Spinal cord (tissue), 9 donors: ENCODE measurements at regions not wholly inside any gene's neighbourhood (a gene's known extent, or its start where the extent isn't known, plus 50 kb on each side); places are given as distances from the start of the nearest gene placed in this dataset.

Source experiments
- DNase-seq, 6 donors: peaks; one replicate each; pipeline versions ENCODE4 v3.0.0 to v3.0.0-alpha.2; 2013 to 2015; ENCODE audit warnings: low spot score in 6 of 6, low read depth in 4 of 6
- H3K27ac ChIP-seq: one replicate; pipeline ENCODE4 v1.5.1; 2013; ENCODE audit warnings: low read depth, low read length, control low read depth
- H3K27me3 ChIP-seq: one replicate; pipeline ENCODE4 v1.6.1; 2013; ENCODE audit warnings: low read length; ENCODE audit not compliant: control insufficient read depth, insufficient read depth
- H3K36me3 ChIP-seq: one replicate; pipeline ENCODE4 v1.6.1; 2013; ENCODE audit warnings: low read length; ENCODE audit not compliant: control insufficient read depth, insufficient read depth
- H3K4me1 ChIP-seq: one replicate; pipeline ENCODE4 v1.6.1; 2013; ENCODE audit warnings: low read length; ENCODE audit not compliant: control insufficient read depth, insufficient read depth
- H3K4me3 ChIP-seq: one replicate; pipeline ENCODE4 v1.5.1; 2013; ENCODE audit warnings: low read depth, low read length, control low read depth
- H3K9me3 ChIP-seq: one replicate; pipeline ENCODE4 v1.6.1; 2013; ENCODE audit warnings: low read length; ENCODE audit not compliant: control insufficient read depth, insufficient read depth
- WGBS: methylation state at CpG from one replicate; pipeline ENCODE4 v1.1.5; 2013; ENCODE audit warnings: missing lambda C conversion rate; ENCODE audit not compliant: insufficient coverage; 5-methylcytosine and 5-hydroxymethylcytosine counted together
- donor health status: healthy.

DNA sequence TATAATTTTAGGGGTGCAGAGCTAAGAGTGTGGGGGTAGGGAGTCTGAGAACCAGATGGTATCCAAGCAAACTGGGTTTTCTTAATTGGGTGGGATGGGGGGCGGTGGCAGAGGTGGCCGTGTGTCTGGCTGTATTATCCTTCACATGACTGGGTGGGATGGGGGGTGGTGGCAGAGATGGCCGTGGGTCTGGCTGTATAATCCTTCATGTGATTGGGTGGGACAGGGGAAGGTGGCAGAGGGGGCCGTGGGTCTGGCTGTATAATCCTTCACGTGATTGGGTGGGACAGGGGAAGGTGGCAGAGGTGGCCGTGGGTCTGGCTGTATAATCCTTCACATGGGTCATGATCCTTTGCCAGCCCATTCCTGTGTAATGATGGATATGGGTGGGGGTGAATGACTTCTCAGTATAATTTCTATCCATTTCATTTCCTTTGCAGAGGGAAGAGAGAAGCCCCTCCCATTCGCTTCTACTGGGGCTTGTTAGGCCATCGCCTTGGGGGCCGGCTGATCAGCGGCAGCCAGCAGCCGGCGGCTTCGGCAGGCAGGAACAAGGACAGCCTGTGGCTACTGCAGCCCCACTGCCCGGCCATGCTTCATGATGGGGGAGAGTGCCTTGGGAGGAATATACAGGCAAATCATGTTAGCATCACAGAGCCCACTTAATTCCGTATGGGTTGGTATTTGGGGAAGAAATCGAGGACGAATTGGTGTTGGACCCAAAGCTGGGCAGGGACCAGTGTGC is 179.6 kb upstream of the MKI67 start:
- WGBS, result 78% methylated on average over 13 of the region's 17 CpGs
- no peaks in the 10 kb centered on the region for H3K27me3 ChIP-seq
- H3K4me3 ChIP-seq, result no peak overlapping the region
- no peaks in the 10 kb centered on the region for H3K9me3 ChIP-seq
- H3K36me3 ChIP-seq, result no peaks in the 10 kb centered on the region
- H3K27ac ChIP-seq, result no peak overlapping the region
- no peak for DNase-seq
- peaks cover 2% of the 10 kb centered on the region for H3K4me1 ChIP-seq

DNA sequence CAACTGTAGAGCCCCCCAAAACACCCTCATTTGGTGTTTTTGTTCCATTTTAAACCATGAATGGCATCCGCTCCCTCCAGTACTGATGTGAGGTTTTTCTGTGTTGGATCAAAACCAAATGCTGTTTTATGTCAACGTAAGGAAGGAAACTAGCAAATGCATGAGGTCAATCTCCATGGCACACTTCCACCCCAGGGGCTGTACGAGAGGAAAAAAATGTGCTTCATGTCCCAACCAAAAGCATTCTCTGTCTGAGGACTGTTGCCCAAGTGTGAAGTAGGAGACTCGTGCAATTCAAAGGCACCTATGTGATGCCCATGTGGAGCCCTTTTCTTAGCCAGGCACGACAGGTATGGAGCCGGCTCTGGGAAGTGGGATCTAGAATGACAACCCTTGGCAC is 180.3 kb upstream of the MKI67 start:
- DNase-seq, result no peak
- H3K36me3 ChIP-seq, result no peaks in the 10 kb centered on the region
- no peaks in the 10 kb centered on the region for H3K27me3 ChIP-seq
- peaks cover 8% of the 10 kb centered on the region for H3K4me1 ChIP-seq
- H3K4me3 ChIP-seq, result no peak overlapping the region
- no peaks in the 10 kb centered on the region for H3K9me3 ChIP-seq
- H3K27ac ChIP-seq, result no peak overlapping the region
- WGBS, result 89% methylated on average over 2 of the region's 6 CpGs

DNA sequence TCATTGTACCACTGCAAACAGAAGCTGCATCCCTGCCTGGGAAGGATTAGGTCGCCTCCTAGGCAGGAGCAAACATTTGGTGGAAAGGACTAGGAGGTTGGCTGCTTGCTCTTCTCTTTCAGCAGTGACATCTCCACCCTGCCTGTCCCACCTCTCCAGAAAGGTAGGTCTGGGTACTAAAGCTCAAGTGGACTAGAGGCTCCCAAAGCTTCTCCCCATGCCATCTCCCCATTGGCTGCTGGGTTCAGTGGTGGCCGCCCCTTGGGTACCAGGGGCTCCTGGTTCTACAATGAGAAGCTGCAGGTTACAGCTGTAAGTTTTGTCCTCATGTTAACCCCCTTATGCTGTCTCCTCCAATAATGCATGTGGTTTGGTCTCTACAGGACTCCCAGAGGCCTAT is 180.7 kb upstream of the MKI67 start:
- Histone ChIP-seq H3K27me3 (no peaks in the 10 kb centered on the region), H3K36me3 (no peaks in the 10 kb centered on the region), H3K9me3 (no peaks in the 10 kb centered on the region), H3K4me1 (peaks cover 8% of the 10 kb centered on the region), H3K4me3 (no peak overlapping the region), H3K27ac (no peak overlapping the region)
- DNase-seq, result no peak
- 88% methylated on average over 1 of the region's 2 CpGs for WGBS

DNA sequence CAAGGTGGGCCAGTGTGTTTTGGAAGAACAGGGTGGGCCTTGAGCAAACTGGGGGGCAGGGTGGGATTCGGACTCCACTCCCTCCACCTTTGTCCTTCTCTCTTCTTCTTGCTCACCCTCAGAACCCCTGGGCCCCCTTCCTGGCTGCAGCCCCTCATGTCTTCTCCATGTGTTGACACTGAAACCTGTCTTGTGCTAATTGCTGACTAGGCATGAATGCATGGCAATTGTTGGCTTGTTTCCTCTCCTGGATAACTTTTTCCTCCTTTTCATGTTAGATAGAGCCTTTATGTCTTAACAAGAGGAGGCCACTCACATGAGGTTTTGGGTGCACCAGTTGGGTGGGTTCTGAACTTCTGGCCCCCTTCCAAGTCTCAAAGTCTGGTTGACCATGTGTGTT is 181.6 kb upstream of the MKI67 start:
- DNase-seq, result no peak
- Histone ChIP-seq H3K27ac (no peak overlapping the region), H3K4me1 (peaks cover 8% of the 10 kb centered on the region), H3K4me3 (no peak overlapping the region), H3K36me3 (no peaks in the 10 kb centered on the region), H3K27me3 (no peaks in the 10 kb centered on the region), H3K9me3 (no peaks in the 10 kb centered on the region)
- WGBS, result no CpG with 5 or more reads among the region's 1 CpG

DNA sequence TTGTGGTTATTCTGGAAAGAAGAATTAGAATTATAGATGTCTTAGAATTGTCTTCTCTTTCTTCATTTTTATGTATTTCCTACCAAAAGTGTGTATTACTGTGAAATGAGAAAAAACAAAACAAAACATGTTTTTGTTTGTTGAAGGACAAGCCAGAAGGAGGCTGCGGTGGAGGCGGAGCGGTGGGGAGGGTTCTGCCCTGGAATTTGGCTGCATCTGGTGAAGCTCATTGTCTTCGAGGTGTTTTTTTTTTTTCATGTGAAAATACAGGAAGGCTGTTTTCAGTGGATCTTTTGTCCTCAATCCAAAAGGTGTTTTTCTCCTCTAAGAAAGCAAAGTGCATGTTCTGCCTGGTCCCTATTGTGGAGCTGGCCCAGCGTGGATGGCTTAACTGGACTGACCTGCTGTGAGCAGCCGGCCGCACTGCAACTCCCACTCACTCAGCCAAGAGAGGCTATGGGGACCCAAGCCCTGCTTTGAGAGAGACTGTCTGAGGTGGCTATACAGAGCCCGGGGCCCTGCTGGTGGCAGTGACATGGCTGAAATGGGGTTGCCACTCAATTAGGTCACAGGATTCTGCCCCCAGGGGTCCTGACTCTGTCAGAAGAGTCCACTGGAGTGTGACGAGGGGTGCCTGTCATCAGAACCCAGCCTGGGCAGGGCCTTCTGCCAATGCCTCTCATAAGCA is 184.9 kb upstream of the MKI67 start:
- H3K4me1 ChIP-seq, result peaks cover 14% of the 10 kb centered on the region
- whole genome bisulfite sequencing, result 62% methylated on average over 6 of the region's 9 CpGs
- H3K36me3 ChIP-seq, result no peaks in the 10 kb centered on the region
- H3K9me3 ChIP-seq, result no peaks in the 10 kb centered on the region
- H3K4me3 ChIP-seq, result no peak overlapping the region
- H3K27me3 ChIP-seq, result no peaks in the 10 kb centered on the region
- DNase-seq, result no peak
- no peak overlapping the region for H3K27ac ChIP-seq

DNA sequence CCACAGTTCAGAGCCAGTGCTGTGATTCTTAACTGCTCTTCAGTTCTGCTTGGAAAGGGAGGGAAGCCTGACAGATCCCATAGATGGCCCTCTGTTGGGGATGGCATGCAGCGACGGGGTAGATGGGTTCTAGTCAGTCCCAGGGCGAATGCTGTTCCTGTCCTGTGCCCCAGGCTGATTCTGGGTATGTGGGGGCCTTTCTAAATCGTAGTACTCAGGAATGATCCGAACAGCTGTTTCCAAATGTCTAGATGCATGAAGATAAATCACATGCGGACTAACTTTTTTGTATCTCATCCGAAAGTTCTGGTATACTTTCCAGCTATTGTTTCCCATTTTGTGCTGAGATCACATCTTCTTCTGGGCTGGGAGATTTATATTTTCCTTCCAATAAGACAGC is 186.0 kb upstream of the MKI67 start:
- Histone ChIP-seq H3K4me1 (peaks cover 14% of the 10 kb centered on the region), H3K27ac (no peak overlapping the region), H3K9me3 (no peaks in the 10 kb centered on the region), H3K36me3 (no peaks in the 10 kb centered on the region), H3K27me3 (no peaks in the 10 kb centered on the region), H3K4me3 (no peak overlapping the region)
- no peak for DNase-seq
- WGBS, result 92% methylated on average over 5 of the region's 7 CpGs

DNA sequence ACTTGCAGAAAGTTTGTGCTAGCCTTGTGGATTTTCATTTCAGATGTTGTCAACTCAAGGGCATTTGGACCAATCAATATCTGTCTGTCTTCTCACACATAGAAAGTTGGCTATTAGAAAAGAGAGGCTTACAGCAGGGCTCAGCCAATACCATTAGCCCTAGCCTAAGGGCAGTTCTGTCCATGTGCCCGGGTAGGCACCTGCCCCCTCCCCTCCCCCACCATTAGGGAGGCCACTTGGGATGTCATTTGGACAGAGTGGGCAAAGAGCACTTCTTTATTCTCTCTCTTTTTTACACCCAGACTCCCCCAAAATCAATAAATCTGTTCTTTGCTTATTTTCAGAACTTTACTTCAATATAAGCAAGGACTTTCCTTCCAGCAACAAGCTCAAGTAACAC is 188.5 kb upstream of the MKI67 start:
- no CpG with 5 or more reads among the region's 1 CpG for WGBS
- Histone ChIP-seq H3K9me3 (no peaks in the 10 kb centered on the region), H3K4me3 (no peak overlapping the region), H3K4me1 (peaks cover 12% of the 10 kb centered on the region), H3K36me3 (no peaks in the 10 kb centered on the region), H3K27ac (no peak overlapping the region), H3K27me3 (no peaks in the 10 kb centered on the region)
- DNase-seq, result no peak

DNA sequence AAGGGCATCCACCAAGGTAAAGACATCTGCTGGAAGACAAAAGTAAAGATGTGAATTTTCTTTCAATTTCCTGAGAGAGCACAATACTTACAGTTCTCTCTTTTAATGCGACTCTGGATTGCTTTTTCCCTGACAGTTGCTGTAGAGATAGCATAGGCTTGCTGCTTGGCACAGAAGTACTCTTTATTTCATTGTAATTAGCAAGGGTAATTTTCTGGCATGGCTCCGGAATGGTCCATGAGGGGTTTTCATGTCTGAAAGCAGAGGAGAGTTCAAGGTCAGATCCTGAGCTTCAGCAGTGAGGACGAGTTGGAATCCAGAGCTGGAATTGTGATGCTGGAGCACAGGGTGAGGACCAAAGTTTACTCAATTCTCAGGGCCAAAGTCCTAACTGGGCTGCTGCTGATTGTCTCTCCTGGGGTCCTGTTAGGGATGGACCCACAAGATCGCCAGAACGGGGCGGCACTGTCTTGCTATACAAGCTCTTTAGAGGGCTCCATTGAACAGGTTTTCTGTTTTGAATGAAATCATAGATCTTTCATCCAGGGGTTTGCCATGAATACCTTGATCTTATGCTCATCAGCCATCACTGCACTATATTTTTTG is 190.0 kb upstream of the MKI67 start:
- Histone ChIP-seq H3K36me3 (no peaks in the 10 kb centered on the region), H3K4me1 (peaks cover 9% of the 10 kb centered on the region), H3K9me3 (no peaks in the 10 kb centered on the region), H3K27ac (no peak overlapping the region), H3K27me3 (no peaks in the 10 kb centered on the region), H3K4me3 (no peak overlapping the region)
- DNase-seq, result peak in 2 of 6 donors; percentile 34 to 81
- WGBS, result 67% methylated on average over 5 of the region's 6 CpGs

DNA sequence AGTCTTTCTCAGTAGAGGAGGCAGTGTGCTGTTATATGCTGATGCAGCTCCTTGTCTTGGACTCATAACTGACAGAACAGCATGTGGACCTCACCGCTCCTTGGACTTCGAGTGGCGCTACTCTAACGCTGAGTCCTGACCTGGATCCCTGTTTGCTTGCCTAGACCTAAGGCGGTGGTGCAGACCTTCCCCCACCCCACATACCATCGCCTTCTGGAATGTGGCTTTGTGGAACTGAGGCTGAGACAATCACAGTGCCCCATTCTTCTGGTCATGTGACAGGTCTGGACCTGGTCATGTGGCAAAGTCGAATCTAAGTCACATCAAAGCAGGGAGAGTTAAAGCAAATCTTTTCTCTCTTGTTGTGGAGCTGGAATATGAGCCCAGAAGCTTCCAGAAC is 190.7 kb upstream of the MKI67 start:
- Histone ChIP-seq H3K4me3 (no peak overlapping the region), H3K36me3 (no peaks in the 10 kb centered on the region), H3K27me3 (no peaks in the 10 kb centered on the region), H3K4me1 (peaks cover 6% of the 10 kb centered on the region), H3K27ac (no peak overlapping the region), H3K9me3 (no peaks in the 10 kb centered on the region)
- 83% methylated on average over 3 of the region's 7 CpGs for WGBS
- no peak for DNase-seq

DNA sequence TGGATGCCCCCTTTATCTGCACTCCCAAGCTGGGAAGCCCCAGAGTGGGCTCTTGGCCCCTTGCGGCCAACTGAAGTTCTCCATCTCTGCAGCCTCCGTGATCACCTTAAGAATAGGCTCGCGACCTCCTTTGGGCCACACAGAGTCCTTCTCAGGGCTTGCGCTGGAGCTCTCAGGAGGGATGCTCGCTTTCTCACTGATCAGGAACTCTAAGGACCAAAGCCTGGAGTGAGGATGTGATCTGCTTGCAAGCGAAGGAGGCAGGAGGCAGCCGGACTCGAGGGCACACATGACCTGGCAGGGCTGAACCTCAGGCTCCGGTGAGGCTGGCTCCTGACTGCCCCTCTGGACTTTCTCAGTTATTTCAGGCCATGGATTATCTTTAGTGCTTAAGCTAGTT is 192.1 kb upstream of the MKI67 start:
- no peaks in the 10 kb centered on the region for H3K36me3 ChIP-seq
- H3K4me3 ChIP-seq, result no peak overlapping the region
- no peaks in the 10 kb centered on the region for H3K27me3 ChIP-seq
- no peak overlapping the region for H3K27ac ChIP-seq
- H3K9me3 ChIP-seq, result no peaks in the 10 kb centered on the region
- DNase-seq, result no peak
- peaks cover 6% of the 10 kb centered on the region for H3K4me1 ChIP-seq
- WGBS, result 92% methylated on average over 10 of the region's 10 CpGs
